ENCODE measurements at regions not wholly inside any gene's neighbourhood (a gene's known extent, or its start where the extent isn't known, plus 50 kb on each side); places are given as distances from the start of the nearest gene placed in this dataset.

- no peak for DNase-seq (ENCODE audit: low read depth)
These were observed 1289.0 kb upstream of the AUTS2 start for GRCh38 chr7:68309271-68309670.

- DNase-seq (ENCODE audit: low read depth): no peak
These were observed 1288.5 kb upstream of the AUTS2 start for GRCh38 chr7:68309806-68310205.

- DNase-seq (ENCODE audit: low read depth): no peak
These were observed 1286.3 kb upstream of the AUTS2 start for GRCh38 chr7:68311958-68312357.

GRCh38 chr7:68313806-68314205, 1284.5 kb upstream of the AUTS2 start:
- DNase-seq (ENCODE audit: low read depth): no peak

GRCh38 chr7:68314208-68314607, 1284.1 kb upstream of the AUTS2 start:
- no peak for DNase-seq (ENCODE audit: low read depth)

GRCh38 chr7:68317476-68317875, 1280.8 kb upstream of the AUTS2 start:
- no peak for DNase-seq (ENCODE audit: low read depth)

- no peak for DNase-seq (ENCODE audit: low read depth)
These were observed 1279.2 kb upstream of the AUTS2 start for GRCh38 chr7:68319061-68319460.

GRCh38 chr7:68321076-68321639, 1277.1 kb upstream of the AUTS2 start:
- DNase-seq (ENCODE audit: low read depth): no peak

GRCh38 chr7:68321776-68322496, 1276.3 kb upstream of the AUTS2 start:
- no peak for DNase-seq (ENCODE audit: low read depth)

- no peak for DNase-seq (ENCODE audit: low read depth)
These were observed 1273.7 kb upstream of the AUTS2 start for GRCh38 chr7:68324621-68325020.

GRCh38 chr7:68334216-68334615, 1264.1 kb upstream of the AUTS2 start:
- DNase-seq (ENCODE audit: low read depth): no peak

- no peak for DNase-seq (ENCODE audit: low read depth)
These were observed 1263.5 kb upstream of the AUTS2 start for GRCh38 chr7:68334636-68335272.

- DNase-seq (ENCODE audit: low read depth): no peak
These were observed 1261.7 kb upstream of the AUTS2 start for GRCh38 chr7:68336594-68336993.

GRCh38 chr7:68348401-68348800, 1249.9 kb upstream of the AUTS2 start:
- DNase-seq (ENCODE audit: low read depth): no peak

- DNase-seq (ENCODE audit: low read depth): no peak
These were observed 1235.3 kb upstream of the AUTS2 start for GRCh38 chr7:68362745-68363518.

GRCh38 chr7:68364886-68365625, 1233.2 kb upstream of the AUTS2 start:
- no peak for DNase-seq (ENCODE audit: low read depth)

- DNase-seq (ENCODE audit: low read depth): no peak
These were observed 1226.3 kb upstream of the AUTS2 start for GRCh38 chr7:68371985-68372384.

GRCh38 chr7:68376131-68376661, 1222.1 kb upstream of the AUTS2 start:
- DNase-seq (ENCODE audit: low read depth): no peak

GRCh38 chr7:68381731-68382130, 1216.5 kb upstream of the AUTS2 start:
- DNase-seq (ENCODE audit: low read depth): no peak

GRCh38 chr7:68384581-68384980, 1213.7 kb upstream of the AUTS2 start:
- DNase-seq (ENCODE audit: low read depth): no peak

- DNase-seq (ENCODE audit: low read depth): no peak
These were observed 1205.2 kb upstream of the AUTS2 start for GRCh38 chr7:68393051-68393450.

GRCh38 chr7:68394131-68394530, 1204.1 kb upstream of the AUTS2 start:
- DNase-seq (ENCODE audit: low read depth): no peak

Data from fibroblast of gingiva (primary cell).